Urinary bladder (tissue), 3 donors: ENCODE measurements at regions not wholly inside any gene's neighbourhood (a gene's known extent, or its start where the extent isn't known, plus 50 kb on each side); places are given as distances from the start of the nearest gene placed in this dataset.

Experiments
- DNase-seq: peaks from one replicate; pipeline ENCODE4 v3.0.0-alpha.2; 2015; ENCODE audit errors: extremely low spot score
- H3K27ac ChIP-seq: one replicate; pipeline ENCODE4 v1.5.1; 2013; ENCODE audit warnings: low read depth, mild to moderate bottlenecking, moderate library complexity
- H3K36me3 ChIP-seq: one replicate; pipeline ENCODE4 v1.6.1; 2013; ENCODE audit warnings: mild to moderate bottlenecking, moderate library complexity; ENCODE audit not compliant: insufficient read depth
- H3K4me1 ChIP-seq: one replicate; pipeline ENCODE4 v1.6.1; 2013; ENCODE audit warnings: mild to moderate bottlenecking, moderate library complexity; ENCODE audit not compliant: insufficient read depth
- H3K4me3 ChIP-seq: one replicate; pipeline ENCODE4 v1.5.1; 2013; ENCODE audit warnings: low read depth, low read length
- WGBS: extraction: QIAGEN DNeasy Blood & Tissue Kit; methylation state at CpG from one replicate; pipeline ENCODE4 v1.1.7; 2013; 5-methylcytosine and 5-hydroxymethylcytosine counted together
- donor health status: healthy with polysubstance abuse.
- donor health status: healthy.

DNA sequence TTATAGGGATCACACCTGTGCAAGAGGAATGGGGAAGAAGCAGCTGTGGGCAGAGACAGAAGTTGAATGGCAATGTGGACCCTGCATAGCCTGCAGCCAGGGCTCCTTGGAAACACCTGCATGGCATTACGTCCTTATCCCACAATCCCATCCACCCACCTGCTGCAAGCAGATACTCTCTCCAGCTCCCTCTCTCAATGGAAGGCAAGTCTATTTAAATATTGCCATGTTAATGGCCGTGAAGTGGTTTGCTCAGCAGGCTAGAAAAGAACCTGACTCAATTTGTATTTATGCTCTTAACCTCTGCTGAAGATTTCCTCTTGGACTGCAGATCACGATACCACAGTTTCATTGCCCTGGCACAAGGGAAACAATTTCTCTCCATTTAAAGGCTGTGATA, 417.0 kb downstream of the TYW1 start:
- no peaks in the 10 kb centered on the region for H3K4me1 ChIP-seq
- no peak overlapping the region for H3K4me3 ChIP-seq
- no peaks in the 10 kb centered on the region for H3K36me3 ChIP-seq
- H3K27ac ChIP-seq = no peak overlapping the region
- DNase-seq = no peak
- WGBS = 65% methylated on average over 3 of the region's 3 CpGs

DNA sequence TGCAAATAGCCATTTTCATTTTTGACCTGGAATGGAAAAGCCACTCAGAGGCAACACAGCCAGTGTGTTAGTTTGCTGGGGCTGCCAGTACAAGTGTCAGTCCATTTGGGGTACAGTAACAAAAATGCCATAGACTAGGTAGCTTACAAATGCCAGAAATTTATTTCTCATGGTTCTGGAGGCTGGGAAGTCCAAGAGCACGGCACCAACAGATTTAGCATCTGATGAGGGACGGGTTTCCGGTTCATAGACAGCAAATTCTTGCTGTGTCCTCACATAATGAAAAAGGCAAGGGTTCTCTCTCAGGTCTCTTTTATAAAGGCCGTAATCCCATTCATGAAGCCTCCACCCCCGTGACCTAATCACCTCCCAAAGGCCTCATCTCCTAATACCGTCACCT, 418.2 kb downstream of the TYW1 start:
- no peaks in the 10 kb centered on the region for H3K4me1 ChIP-seq
- no peak overlapping the region for H3K27ac ChIP-seq
- no peak overlapping the region for H3K4me3 ChIP-seq
- H3K36me3 ChIP-seq = no peaks in the 10 kb centered on the region
- WGBS = 87% methylated on average over 6 of the region's 6 CpGs
- DNase-seq = no peak

DNA sequence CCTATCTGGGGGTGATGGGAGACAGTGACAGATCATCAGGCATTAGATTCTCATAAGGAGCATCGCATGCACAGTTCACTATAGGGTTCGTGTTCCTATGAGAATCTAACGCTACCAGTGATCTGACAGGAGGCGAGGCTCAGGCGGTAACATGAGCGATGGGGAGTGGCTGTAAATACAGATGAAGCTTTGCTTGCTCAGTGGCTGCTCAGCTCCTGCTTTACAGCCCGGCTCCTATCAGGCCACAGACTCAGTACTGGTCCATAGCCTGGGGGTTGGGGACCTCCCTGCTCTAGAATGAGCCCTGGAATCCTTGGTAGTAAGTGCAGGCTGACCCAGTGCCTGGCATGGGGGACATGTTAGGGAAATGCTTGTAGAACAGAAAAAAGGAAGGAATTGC, 426.0 kb downstream of the TYW1 start:
- Histone ChIP-seq H3K4me1 (no peaks in the 10 kb centered on the region), H3K4me3 (no peak overlapping the region), H3K36me3 (no peaks in the 10 kb centered on the region), H3K27ac (no peak overlapping the region)
- DNase-seq = no peak
- WGBS = 83% methylated on average over 7 of the region's 7 CpGs

DNA sequence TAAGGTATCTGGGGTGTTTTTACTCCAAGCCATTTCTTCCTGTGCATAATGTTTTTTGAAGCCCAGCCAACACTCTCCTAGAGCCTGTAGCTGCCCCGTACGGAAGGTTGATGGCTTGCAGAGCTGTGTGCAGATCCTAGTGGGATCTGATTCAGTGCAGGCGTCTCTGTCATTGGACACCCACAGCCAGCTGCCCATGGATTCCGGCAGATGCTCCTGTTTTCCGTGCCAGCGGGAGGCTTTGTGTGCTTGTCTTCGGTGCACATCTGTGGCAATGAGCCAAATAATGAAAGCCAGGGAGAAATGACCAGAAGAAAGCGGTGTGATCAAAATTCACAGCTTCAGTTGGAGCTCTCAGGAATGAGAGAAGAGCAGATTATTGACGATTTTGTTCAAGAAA, 426.4 kb downstream of the TYW1 start:
- Histone ChIP-seq H3K36me3 (no peaks in the 10 kb centered on the region), H3K27ac (no peak overlapping the region), H3K4me3 (no peak overlapping the region), H3K4me1 (no peaks in the 10 kb centered on the region)
- 24% methylated on average over 9 of the region's 9 CpGs for WGBS
- DNase-seq = no peak

DNA sequence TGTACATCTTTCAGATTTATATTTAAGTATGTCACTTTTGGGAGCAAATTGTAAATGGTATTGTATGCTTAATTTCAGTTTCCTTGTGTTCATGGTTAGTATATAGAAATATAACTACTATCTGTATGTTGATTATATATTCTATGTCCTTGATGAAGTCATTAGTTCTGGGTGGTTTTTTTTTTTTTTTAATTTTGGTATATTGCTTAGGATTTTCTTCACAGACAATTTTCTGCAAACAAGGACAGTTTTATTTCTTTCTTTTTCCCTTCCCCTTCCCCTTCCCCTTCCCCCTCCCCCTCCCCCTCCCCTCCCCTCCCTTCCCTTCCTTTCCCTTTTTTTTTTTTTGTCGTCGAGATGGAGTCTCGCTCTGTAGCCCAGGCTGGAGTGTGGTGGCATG, 430.0 kb downstream of the TYW1 start:
- no peaks in the 10 kb centered on the region for H3K36me3 ChIP-seq
- no peaks in the 10 kb centered on the region for H3K4me1 ChIP-seq
- 71% methylated on average over 3 of the region's 3 CpGs for WGBS
- no peak overlapping the region for H3K4me3 ChIP-seq
- H3K27ac ChIP-seq = no peak overlapping the region
- no peak for DNase-seq

DNA sequence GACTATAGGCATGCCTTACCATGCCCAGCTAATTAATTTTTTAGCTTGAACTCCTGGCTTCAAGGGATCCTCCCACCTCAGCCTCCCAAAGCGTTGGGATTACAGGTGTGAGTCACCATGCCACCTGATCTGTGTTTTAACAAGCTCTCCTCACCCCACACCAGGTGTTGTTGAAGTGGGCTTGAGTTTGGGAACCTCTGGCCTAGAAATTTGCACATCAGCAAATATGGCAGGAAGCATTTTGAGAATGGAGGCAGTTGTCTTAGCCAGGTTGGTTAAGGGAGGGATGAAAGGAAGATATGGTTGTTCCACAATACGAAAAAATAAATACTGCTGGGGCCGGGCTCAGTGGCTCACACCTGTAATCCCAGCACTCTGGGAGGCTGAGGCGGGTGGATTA, 433.1 kb downstream of the TYW1 start:
- Histone ChIP-seq H3K27ac (no peak overlapping the region), H3K4me3 (no peak overlapping the region), H3K4me1 (no peaks in the 10 kb centered on the region), H3K36me3 (no peaks in the 10 kb centered on the region)
- no peak for DNase-seq
- WGBS = 90% methylated on average over 4 of the region's 4 CpGs

DNA sequence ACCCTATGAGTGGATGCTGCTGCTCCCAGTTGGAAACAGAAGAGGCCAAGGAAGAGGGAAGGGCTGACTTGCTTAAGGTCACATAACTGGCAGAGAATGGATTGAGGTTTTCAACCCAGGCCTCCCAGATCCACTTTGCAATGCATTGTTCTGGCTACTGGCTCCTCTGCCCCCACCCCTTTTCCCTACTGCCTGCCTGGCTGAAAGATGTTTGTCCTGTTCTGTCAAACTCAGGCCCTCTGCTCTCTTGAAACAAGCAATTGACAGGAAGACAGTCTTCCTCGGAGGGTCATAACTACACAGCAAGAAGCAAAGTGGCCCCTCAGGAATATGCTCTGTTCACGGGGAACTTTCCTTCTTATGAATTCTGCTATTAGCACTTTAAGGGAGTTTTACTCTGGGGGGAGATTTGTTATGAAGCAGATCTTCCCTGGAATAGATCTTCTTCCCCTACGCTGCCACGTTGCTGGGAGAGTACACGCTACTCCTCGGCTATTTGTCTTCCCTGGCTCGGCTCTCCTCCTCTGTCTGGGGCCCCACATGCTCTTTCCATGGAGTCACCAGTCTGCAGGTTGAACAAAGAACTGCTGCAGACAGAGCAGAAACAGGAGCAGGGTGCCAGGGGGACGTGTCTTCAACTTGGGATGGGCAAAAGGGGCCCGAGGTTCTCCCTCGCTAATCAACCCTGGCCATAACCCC, 436.1 kb downstream of the TYW1 start:
- WGBS = 77% methylated on average over 10 of the region's 10 CpGs
- no peak for DNase-seq
- no peaks in the 10 kb centered on the region for H3K4me1 ChIP-seq
- H3K4me3 ChIP-seq = no peak overlapping the region
- no peaks in the 10 kb centered on the region for H3K36me3 ChIP-seq
- H3K27ac ChIP-seq = no peak overlapping the region

DNA sequence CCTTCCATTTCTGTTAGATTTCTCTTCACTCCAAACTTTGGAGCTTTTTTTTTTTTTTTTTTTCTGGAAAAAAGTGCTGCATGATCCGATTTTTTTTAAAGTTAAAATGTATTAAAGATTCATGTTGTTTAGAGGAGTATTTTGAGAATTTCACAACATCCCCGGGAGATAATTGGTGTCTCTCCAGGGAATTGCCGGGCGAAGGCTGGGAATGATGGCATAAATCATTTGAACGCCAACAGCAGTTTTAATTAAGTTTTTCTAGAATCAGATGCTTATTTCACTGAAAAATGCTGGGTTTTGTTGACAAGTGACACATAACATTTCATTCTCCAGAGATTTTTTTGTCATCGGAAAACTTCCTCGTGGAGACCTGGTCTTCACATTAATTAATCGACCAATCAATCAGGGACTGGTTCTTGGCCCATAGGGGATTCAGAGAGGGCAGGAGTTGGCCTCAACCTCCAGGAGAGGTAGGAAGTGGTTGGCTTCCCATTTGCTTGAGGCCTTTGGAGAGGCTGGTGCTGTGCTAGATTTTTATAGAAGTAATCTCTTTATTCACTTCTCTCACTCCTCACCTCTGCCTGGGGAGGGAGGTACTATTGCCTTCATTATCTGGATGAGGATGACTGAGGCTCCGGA, 439.4 kb downstream of the TYW1 start:
- no peak overlapping the region for H3K27ac ChIP-seq
- H3K36me3 ChIP-seq = no peaks in the 10 kb centered on the region
- H3K4me1 ChIP-seq = no peaks in the 10 kb centered on the region
- 89% methylated on average over 9 of the region's 9 CpGs for WGBS
- H3K4me3 ChIP-seq = no peak overlapping the region
- no peak for DNase-seq

DNA sequence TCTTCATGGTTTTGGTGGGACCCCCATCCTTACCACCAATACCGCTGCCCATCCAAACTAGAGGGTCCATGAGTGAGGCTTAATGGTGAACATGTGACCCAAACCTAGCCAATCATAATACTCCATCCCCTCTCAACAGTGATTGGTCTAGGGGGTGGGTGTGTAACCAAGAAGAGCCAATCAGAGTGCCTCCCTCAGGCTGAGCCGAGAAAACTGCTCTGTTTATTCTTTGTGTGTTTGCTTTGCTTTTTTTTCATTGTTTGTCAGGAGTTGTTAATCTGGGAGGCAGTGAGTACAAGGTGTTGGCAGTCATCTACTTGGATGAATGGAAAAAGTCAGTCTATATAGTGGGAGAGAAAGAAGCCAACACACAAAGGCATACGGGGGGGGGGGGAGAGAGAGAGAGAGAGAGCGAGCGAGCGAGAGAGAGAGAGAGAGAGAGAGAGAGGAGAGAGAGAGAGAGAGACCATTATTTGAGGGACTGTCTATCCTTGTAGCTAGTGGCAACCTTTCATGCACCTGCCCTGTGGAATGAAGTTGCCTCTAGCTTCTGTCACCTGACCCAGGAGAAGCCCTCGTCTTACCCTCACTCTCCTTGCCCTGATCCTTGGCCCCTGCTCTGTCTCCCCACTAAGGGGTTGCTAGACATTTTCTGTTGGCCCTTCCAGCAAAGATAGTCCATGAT, 441.7 kb downstream of the TYW1 start:
- Histone ChIP-seq H3K4me3 (no peak overlapping the region), H3K4me1 (no peaks in the 10 kb centered on the region), H3K27ac (no peak overlapping the region), H3K36me3 (no peaks in the 10 kb centered on the region)
- no peak for DNase-seq
- WGBS = 53% methylated on average over 7 of the region's 7 CpGs

DNA sequence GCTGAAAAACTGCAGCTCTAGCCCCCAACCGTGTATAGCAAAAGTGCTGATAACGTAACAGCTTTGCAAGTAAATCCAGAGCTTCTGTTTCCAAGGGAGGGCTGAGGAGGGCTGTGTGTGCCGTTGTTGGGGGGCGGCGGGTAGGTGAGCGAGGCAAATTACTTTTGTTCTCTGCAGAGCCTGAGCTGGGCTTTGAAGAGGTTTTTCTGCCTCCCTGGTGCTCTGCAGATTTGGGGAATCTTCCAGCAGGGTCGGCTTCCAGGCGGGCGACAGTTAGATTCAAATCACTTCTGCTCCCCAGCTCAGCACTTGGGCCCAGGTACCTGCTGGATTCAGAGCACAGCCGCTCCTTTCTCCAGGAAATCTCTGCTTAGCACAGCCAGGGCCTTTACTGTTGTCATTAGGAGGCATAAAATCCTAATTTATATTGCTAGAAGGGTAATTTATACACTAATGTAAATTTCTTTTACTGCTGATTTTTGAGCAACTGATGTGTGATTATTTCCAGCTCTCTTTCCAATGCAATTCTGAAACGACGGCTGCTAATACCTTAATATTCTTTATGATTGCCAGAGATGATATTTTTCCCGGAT, 442.4 kb downstream of the TYW1 start:
- no peaks in the 10 kb centered on the region for H3K36me3 ChIP-seq
- no peaks in the 10 kb centered on the region for H3K4me1 ChIP-seq
- no peak overlapping the region for H3K4me3 ChIP-seq
- WGBS = 56% methylated on average over 13 of the region's 13 CpGs
- no peak overlapping the region for H3K27ac ChIP-seq
- no peak for DNase-seq

DNA sequence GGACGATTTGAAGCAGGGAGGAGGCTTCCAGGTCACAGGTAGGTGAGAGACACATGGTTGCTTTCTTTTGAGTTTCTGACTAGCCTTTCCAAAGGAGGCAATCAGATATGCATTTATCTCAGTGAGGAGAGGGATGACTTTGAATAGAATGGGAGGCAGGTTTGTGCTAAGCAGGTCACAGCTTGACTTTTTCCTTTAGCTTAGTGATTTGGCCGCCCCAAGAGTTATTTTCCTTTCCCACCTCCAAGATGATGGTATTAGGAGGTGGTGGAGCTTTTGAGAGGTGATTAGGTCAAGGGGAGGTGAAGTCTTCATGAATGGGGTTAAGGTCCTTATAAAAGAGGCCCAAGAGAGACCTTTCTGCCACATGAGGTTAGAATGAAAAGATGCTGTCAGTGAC, 443.7 kb downstream of the TYW1 start:
- Histone ChIP-seq H3K36me3 (no peaks in the 10 kb centered on the region), H3K4me1 (no peaks in the 10 kb centered on the region), H3K27ac (no peak overlapping the region), H3K4me3 (no peak overlapping the region)
- DNase-seq = no peak
- 59% methylated on average over 2 of the region's 2 CpGs for WGBS

DNA sequence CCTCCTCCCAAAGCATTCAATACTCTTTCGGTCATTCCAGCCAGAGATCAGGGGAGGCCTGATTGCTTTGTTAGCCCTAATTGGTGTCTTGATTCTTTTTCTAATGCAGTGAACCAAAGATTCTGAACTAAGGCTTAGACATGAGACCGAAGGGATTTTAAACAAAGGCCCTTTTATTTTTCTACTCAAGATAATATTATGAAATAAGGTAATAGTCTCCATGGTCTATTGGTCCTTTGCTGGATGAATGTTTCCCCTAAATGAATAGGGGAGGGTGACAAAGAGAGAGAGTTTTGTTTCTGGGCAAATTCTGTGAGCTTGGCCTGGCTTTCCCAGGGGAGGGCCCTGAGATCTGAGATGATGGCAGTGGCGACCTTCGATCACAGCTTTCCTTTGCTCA, 449.1 kb downstream of the TYW1 start:
- Histone ChIP-seq H3K4me3 (no peak overlapping the region), H3K36me3 (no peaks in the 10 kb centered on the region), H3K27ac (no peak overlapping the region), H3K4me1 (no peaks in the 10 kb centered on the region)
- no peak for DNase-seq
- WGBS = 92% methylated on average over 4 of the region's 4 CpGs

DNA sequence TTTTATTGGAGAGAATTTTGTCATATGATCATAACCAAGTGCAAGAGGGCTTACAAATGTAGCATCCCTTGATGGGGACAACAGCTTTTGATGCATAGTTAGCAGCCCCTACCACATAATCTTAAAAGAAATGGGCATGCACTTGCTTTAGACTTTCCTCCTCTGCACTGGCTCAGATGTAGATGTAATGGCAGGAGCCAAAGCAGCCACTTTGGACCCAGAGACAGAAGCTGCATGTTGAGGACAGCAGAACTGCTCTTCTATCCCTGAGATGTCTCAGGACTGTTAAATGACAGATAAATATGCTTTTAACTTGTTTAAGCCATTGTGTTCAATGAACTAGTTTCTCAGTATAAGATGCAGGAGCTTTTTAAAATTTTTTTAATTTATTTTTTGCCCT, 450.7 kb downstream of the TYW1 start:
- no peak for DNase-seq
- Histone ChIP-seq H3K27ac (no peak overlapping the region), H3K4me3 (no peak overlapping the region), H3K36me3 (no peaks in the 10 kb centered on the region), H3K4me1 (no peaks in the 10 kb centered on the region)

DNA sequence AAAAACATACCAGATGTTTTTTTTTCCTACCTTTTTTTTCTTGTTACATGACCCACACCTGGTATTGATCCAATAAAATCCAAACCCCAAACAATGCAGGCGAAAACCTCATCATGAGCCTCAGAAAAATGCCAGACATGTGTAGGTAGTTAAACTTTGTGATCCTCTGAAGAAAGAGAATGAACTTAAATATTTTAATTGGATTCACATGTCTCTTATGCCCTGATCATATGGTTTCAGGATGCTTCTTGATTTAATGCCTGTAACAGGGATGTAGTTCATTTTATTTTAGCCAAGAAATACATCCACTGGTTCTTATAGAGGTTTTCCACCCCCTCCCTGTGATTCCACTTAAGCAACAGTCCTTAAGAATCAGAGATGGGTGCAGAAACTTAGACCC, 451.6 kb downstream of the TYW1 start:
- no peak overlapping the region for H3K4me3 ChIP-seq
- H3K4me1 ChIP-seq = no peaks in the 10 kb centered on the region
- H3K36me3 ChIP-seq = no peaks in the 10 kb centered on the region
- WGBS = 72% methylated on average over 1 of the region's 1 CpG
- DNase-seq = no peak
- H3K27ac ChIP-seq = no peak overlapping the region
